Left ventricle myocardium inferior (tissue), 1 donor: ENCODE measurements at regions not wholly inside any gene's neighbourhood (a gene's known extent, or its start where the extent isn't known, plus 50 kb on each side); places are given as distances from the start of the nearest gene placed in this dataset.
A peak's percentile ranks its signal among the peaks of the same experiment; 100 is the strongest.

Source experiments
- DNase-seq: peaks from one replicate; pipeline ENCODE4 v3.0.0-alpha.2; 2020
- H3K27ac ChIP-seq: fragments of 200-600 bp; replicated peaks from 2 replicates; pipeline ENCODE4 v1.8.0; 2021
- H3K27me3 ChIP-seq: fragments of 200-600 bp; 2 replicates; pipeline ENCODE4 v1.8.0; 2021; ENCODE audit warnings: low read depth
- H3K36me3 ChIP-seq: fragments of 200-600 bp; 2 replicates; pipeline ENCODE4 v1.8.0; 2021
- H3K4me1 ChIP-seq: fragments of 200-600 bp; 2 replicates; pipeline ENCODE4 v1.8.0; 2021
- H3K4me3 ChIP-seq: fragments of 200-600 bp; 2 replicates; pipeline ENCODE4 v1.8.0; 2021; ENCODE audit warnings: mild to moderate bottlenecking, moderate library complexity
- H3K9me3 ChIP-seq: fragments of 200-600 bp; replicated peaks from 2 replicates; pipeline ENCODE4 v1.8.0; 2021
- intact Hi-C: fragments of 100-400 bp; cut with micrococcal nuclease; formaldehyde crosslinking; loops from one replicate; pipeline ENCODE4 v1.11.0; 2022
- TF ChIP-seq, protein P1 (sequence below): fragments of 200-600 bp; IDR thresholded peaks from 2 replicates; pipeline ENCODE4 v1.8.0; 2021; ENCODE audit warnings: antibody characterized with exemption, mild to moderate bottlenecking, borderline replicate concordance
- donor health status: DM: no; HTN: yes; CAD: no; lungs with severe emphysema.

DNA sequence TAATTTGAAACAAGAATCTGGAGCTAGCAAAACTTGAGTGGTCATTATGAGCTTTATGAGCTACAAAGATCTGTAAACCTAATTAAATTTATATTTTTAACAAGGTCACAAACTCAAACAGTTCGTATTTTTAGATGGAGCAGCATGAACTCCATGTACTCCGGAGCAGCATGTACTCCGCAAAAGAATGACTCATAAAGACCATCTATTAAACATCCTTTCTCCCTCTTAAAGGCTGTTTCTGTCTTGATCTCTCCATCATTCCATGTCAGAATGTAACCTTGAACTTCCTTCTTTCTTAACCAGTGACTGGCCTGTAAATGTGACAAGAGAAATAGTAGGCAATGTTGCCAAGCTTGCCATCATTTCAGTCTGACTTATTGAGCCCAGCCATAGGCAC lies 696.9 kb downstream of the ZNF385D start:
- H3K27me3 ChIP-seq: no peaks in the 10 kb centered on the region
- H3K4me3 ChIP-seq: no peak overlapping the region
- H3K27ac ChIP-seq: peak overlapping the region; percentile 72

DNA sequence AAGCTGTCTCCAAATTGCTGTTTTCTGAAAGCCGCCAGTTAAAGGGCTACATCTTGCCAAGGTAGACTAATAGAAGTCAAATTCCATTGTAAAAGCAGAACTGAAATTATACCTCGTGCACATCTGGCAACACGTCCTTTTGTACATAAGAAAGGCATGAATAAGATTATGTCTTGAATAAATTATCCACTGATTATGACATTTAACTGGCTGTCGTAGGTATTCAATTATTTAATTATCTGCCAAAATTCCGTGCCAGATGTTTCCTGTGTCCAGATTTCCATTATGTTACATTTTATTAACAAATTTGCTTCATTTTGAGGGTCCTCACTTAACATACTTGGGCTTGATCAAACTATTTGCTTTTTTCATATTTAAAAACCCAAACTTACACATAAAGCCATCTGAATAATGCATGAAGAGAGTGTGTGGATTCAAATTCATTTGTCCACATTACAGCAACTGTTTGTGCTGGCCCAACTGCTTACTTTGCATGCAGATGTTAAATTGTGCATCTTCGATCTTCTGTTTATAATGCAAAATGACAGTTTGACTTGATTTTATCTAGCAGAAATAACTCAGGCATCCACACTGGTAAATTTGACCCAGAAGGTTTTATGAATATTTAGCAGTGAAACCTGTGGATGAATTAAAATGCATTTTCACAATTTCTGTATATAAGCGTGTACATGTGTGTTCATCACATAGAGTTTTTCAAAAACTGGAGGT lies 701.5 kb downstream of the ZNF385D start:
- H3K27ac ChIP-seq: no peak overlapping the region
- no peaks in the 10 kb centered on the region for H3K36me3 ChIP-seq
- no peak for DNase-seq
- TF ChIP-seq, protein P1, sequence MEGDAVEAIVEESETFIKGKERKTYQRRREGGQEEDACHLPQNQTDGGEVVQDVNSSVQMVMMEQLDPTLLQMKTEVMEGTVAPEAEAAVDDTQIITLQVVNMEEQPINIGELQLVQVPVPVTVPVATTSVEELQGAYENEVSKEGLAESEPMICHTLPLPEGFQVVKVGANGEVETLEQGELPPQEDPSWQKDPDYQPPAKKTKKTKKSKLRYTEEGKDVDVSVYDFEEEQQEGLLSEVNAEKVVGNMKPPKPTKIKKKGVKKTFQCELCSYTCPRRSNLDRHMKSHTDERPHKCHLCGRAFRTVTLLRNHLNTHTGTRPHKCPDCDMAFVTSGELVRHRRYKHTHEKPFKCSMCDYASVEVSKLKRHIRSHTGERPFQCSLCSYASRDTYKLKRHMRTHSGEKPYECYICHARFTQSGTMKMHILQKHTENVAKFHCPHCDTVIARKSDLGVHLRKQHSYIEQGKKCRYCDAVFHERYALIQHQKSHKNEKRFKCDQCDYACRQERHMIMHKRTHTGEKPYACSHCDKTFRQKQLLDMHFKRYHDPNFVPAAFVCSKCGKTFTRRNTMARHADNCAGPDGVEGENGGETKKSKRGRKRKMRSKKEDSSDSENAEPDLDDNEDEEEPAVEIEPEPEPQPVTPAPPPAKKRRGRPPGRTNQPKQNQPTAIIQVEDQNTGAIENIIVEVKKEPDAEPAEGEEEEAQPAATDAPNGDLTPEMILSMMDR: no peak
- H3K4me1 ChIP-seq: no peaks in the 10 kb centered on the region
- H3K27me3 ChIP-seq: no peaks in the 10 kb centered on the region
- intact Hi-C loops: no loop called here
- H3K4me3 ChIP-seq: no peak overlapping the region
- peaks cover 4% of the 10 kb centered on the region for H3K9me3 ChIP-seq

More for the DNA sequence above, 696.9 kb downstream of the ZNF385D start:
- DNase-seq: no peak
- Histone ChIP-seq H3K9me3 (peaks cover 4% of the 10 kb centered on the region), H3K36me3 (no peaks in the 10 kb centered on the region), H3K4me1 (peaks cover 3% of the 10 kb centered on the region)
- TF ChIP-seq, protein P1: no peak
- intact Hi-C loops: no loop called here

GRCh38 chr3:21043139-21043538 lies 707.9 kb downstream of the ZNF385D start:
- TF ChIP-seq, protein P1: no peak
- Histone ChIP-seq H3K4me3 (no peak overlapping the region), H3K36me3 (no peaks in the 10 kb centered on the region), H3K9me3 (no peaks in the 10 kb centered on the region), H3K4me1 (no peaks in the 10 kb centered on the region), H3K27me3 (no peaks in the 10 kb centered on the region), H3K27ac (no peak overlapping the region)
- intact Hi-C loops: no loop called here
- DNase-seq: no peak

- TF ChIP-seq, protein P1: no peak
- no peak overlapping the region for H3K27ac ChIP-seq
- no peaks in the 10 kb centered on the region for H3K27me3 ChIP-seq
- no peak overlapping the region for H3K4me3 ChIP-seq
- no peak for DNase-seq
- intact Hi-C loops: no loop called here
- H3K9me3 ChIP-seq: no peaks in the 10 kb centered on the region
- H3K36me3 ChIP-seq: no peaks in the 10 kb centered on the region
- H3K4me1 ChIP-seq: no peaks in the 10 kb centered on the region
Observed at GRCh38 chr3:21042184-21042583, 708.8 kb downstream of the ZNF385D start.

- H3K27ac ChIP-seq: no peak overlapping the region
- H3K4me3 ChIP-seq: no peak overlapping the region
- TF ChIP-seq, protein P1: no peak
- DNase-seq: no peak
- no peaks in the 10 kb centered on the region for H3K9me3 ChIP-seq
- no peaks in the 10 kb centered on the region for H3K36me3 ChIP-seq
- no peaks in the 10 kb centered on the region for H3K27me3 ChIP-seq
- H3K4me1 ChIP-seq: no peaks in the 10 kb centered on the region
- intact Hi-C loops: no loop called here
Observed at GRCh38 chr3:21041621-21042020, 709.4 kb downstream of the ZNF385D start.
